C4-2B (cell line): ENCODE measurements at regions not wholly inside any gene's neighbourhood (a gene's known extent, or its start where the extent isn't known, plus 50 kb on each side); places are given as distances from the start of the nearest gene placed in this dataset.

Source experiments
- CTCF ChIP-seq: fragments of 450-650 bp; conservative IDR thresholded peaks from 2 replicates; pipeline ENCODE4 v1.5.1; 2017; ENCODE audit warnings: mild to moderate bottlenecking
- ZFX ChIP-seq: fragments of 450-650 bp; IDR thresholded peaks from 2 replicates; pipeline ENCODE4 v1.6.1; 2017

DNA sequence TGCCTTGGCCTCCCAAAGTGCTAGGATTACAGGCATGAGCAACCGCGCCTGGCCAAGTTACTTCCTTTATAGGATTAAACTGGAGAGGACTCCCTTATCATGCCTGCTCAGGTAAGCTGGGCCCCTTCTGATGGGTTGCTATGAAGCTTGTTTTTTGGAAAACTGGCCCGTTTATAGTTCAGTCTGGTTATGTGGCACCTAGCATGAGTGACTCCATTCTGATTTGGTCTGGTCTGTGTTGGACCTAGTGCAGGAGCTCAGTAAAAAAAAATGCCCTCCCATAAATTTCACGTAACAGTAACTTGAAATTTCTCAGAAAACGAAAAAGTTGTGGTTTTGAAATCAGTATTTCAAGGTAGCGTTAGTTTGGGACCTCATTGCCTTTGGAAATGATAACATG is 448.4 kb downstream of the HACE1 start:
- TF ChIP-seq CTCF (no peak), ZFX (no peak)
